GM12878 (cell line): ENCODE measurements at regions not wholly inside any gene's neighbourhood (a gene's known extent, or its start where the extent isn't known, plus 50 kb on each side); places are given as distances from the start of the nearest gene placed in this dataset.

Experiments used
- ATAC-seq: fragments of 200-7000 bp; cut with Tn5 transposase; 3 replicates; pipeline ENCODE4 v1.9.1; 2020; ENCODE audit warnings: mild to moderate bottlenecking, moderate library complexity
- BruUV-seq: library from RNA; stranded (reverse); fragments of 400-500 nt; replicated peaks from 2 replicates; lab custom pipeline; 2021; lab: Mats Ljungman, UMichigan
- CTCF ChIA-PET: fragments of 300-600 bp; sonication (Branson Sonifier 250); formaldehyde crosslinking; extraction: SDS; loops from one replicate; lab custom pipeline; 2021; ENCODE audit warnings: inconsistent platforms; lab: Yijun Ruan, JAX
- POLR2A ChIA-PET: fragments of 350-600 bp; formaldehyde crosslinking; extraction: SDS; loops from one replicate; lab custom pipeline; 2021; ENCODE audit warnings: inconsistent platforms; lab: Charles Lee
- RAD21 ChIA-PET: fragments of 300-600 bp; sonication (Branson Sonifier 250); formaldehyde crosslinking; loops from one replicate; lab custom pipeline; 2023; ENCODE audit warnings: antibody characterized with exemption; ENCODE audit not compliant: unreplicated experiment; lab: Charles Lee
- SMC1A ChIA-PET: fragments of 300-600 bp; sonication (Branson Sonifier 250); formaldehyde crosslinking; loops from one replicate; lab custom pipeline; 2023; ENCODE audit not compliant: unreplicated experiment, uncharacterized antibody; lab: Charles Lee
- DNase-seq: peaks from one replicate; pipeline ENCODE4 v3.0.0-alpha.2; 2011; ENCODE audit warnings: low read depth, low spot score
- FAIRE-seq: peaks from 3 replicates; lab custom pipeline; 2011; peaks lifted over from hg19 to GRCh38; lab: Jason Lieb, UNC
- H2AFZ ChIP-seq: 2 replicates; pipeline ENCODE4 v1.6.0; 2011; ENCODE audit warnings: low read depth, low read length, control low read depth; ENCODE audit not compliant: control insufficient read depth
- H3K27ac ChIP-seq: 2 replicates; pipeline ENCODE4 v1.5.1; 2011; ENCODE audit warnings: control low read depth; ENCODE audit not compliant: control insufficient read depth, insufficient read depth
- H3K27me3 ChIP-seq, 2 experiments: replicated peaks in 1 of 2; 2 replicates each; pipeline versions ENCODE4 v1.6.0 to v1.6.1; 2011; ENCODE audit warnings: low read length in 1 of 2; ENCODE audit not compliant: control insufficient read depth in 2 of 2, insufficient read depth in 2 of 2
- H3K36me3 ChIP-seq, 2 experiments: 2 replicates each; pipeline ENCODE4 v1.5.1; 2011; ENCODE audit warnings: low read length in 1 of 2; ENCODE audit not compliant: control insufficient read depth in 2 of 2, insufficient read depth in 2 of 2
- H3K4me1 ChIP-seq: 2 replicates; pipeline ENCODE4 v1.6.1; 2011; ENCODE audit warnings: mild to moderate bottlenecking, low read length, moderate library complexity, mixed read lengths; ENCODE audit not compliant: control insufficient read depth, insufficient read depth
- H3K4me2 ChIP-seq: 2 replicates; pipeline ENCODE4 v1.6.0; 2011; ENCODE audit warnings: control low read depth; ENCODE audit not compliant: control insufficient read depth, insufficient read depth
- H3K4me3 ChIP-seq: fragments of 200-600 bp; sonication (generic); 2 replicates; pipeline ENCODE4 v1.5.1; 2016
- H3K79me2 ChIP-seq: 2 replicates; pipeline ENCODE4 v1.6.0; 2011; ENCODE audit warnings: low read length; ENCODE audit not compliant: control insufficient read depth, insufficient read depth
- H3K9ac ChIP-seq: 2 replicates; pipeline ENCODE4 v1.8.0; 2011; ENCODE audit warnings: low read length, control low read depth, mixed read lengths; ENCODE audit not compliant: control insufficient read depth, insufficient read depth
- H3K9me3 ChIP-seq: replicated peaks from 3 replicates; pipeline ENCODE4 v1.5.1; 2011; ENCODE audit warnings: mild to moderate bottlenecking, low read length; ENCODE audit not compliant: control insufficient read depth, insufficient read depth
- H4K20me1 ChIP-seq: 2 replicates; pipeline ENCODE4 v1.6.0; 2011; ENCODE audit not compliant: control insufficient read depth, insufficient read depth
- GABPA ChIP-seq: IDR thresholded peaks from 2 replicates; pipeline ENCODE4 v1.6.1; 2014; ENCODE audit warnings: antibody characterized with exemption, low read depth, mild to moderate bottlenecking, inconsistent platforms
- SUPT20H ChIP-seq: IDR thresholded peaks from 2 replicates; pipeline ENCODE4 v1.6.1; 2011; ENCODE audit warnings: low read depth, mild to moderate bottlenecking, low read length, moderate library complexity, borderline replicate concordance; ENCODE audit not compliant: control insufficient read depth
- ZBED1 ChIP-seq: IDR thresholded peaks from 2 replicates; pipeline ENCODE4 v1.6.1; 2016; ENCODE audit warnings: borderline replicate concordance
- whole genome bisulfite sequencing: methylation state at CpG from one replicate; pipeline ENCODE4 v1.1.6; 2016; ENCODE audit warnings: low lambda C conversion rate; ENCODE audit not compliant: insufficient replicate concordance, insufficient coverage; ENCODE audit errors: missing lambda C conversion rate; 5-methylcytosine and 5-hydroxymethylcytosine counted together
- in situ Hi-C: fragments of 300-500 bp; cut with MboI; formaldehyde crosslinking; loops from 9 replicates; pipeline ENCODE4 v1.14.3; 2018; ENCODE audit warnings: mixed read lengths
- intact Hi-C: fragments of 100-400 bp; cut with micrococcal nuclease; formaldehyde crosslinking; loops from one replicate; pipeline ENCODE4 v1.14.2; 2022; ENCODE audit not compliant: unreplicated experiment
- TF ChIP-seq, protein P1 (sequence below): fragments of 450-650 bp; formaldehyde crosslinking; IDR thresholded peaks from 2 replicates; pipeline ENCODE4 v1.4.0; 2020; ENCODE audit warnings: mild to moderate bottlenecking, moderate library complexity

DNA sequence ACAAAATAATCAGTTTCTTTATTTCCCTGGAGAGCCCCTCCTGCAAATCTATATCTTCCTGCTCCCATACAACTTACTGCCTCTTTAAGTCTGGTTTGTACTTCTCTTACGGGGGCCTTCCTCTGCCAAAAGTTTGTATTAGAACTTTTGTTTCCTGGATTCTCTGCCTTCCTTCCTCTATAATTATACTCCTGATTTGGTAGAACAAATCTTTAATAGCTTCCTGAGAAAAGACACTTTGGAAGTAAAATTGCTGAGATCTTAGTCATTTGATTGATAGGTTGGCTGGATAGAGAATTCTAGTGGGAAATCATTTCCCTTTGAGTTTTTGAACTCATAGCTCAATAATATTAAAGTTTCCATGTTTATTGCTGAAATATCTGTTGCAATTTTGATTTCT lies 499.2 kb downstream of the RAB38 start (continued):
- TF ChIP-seq, protein P1, sequence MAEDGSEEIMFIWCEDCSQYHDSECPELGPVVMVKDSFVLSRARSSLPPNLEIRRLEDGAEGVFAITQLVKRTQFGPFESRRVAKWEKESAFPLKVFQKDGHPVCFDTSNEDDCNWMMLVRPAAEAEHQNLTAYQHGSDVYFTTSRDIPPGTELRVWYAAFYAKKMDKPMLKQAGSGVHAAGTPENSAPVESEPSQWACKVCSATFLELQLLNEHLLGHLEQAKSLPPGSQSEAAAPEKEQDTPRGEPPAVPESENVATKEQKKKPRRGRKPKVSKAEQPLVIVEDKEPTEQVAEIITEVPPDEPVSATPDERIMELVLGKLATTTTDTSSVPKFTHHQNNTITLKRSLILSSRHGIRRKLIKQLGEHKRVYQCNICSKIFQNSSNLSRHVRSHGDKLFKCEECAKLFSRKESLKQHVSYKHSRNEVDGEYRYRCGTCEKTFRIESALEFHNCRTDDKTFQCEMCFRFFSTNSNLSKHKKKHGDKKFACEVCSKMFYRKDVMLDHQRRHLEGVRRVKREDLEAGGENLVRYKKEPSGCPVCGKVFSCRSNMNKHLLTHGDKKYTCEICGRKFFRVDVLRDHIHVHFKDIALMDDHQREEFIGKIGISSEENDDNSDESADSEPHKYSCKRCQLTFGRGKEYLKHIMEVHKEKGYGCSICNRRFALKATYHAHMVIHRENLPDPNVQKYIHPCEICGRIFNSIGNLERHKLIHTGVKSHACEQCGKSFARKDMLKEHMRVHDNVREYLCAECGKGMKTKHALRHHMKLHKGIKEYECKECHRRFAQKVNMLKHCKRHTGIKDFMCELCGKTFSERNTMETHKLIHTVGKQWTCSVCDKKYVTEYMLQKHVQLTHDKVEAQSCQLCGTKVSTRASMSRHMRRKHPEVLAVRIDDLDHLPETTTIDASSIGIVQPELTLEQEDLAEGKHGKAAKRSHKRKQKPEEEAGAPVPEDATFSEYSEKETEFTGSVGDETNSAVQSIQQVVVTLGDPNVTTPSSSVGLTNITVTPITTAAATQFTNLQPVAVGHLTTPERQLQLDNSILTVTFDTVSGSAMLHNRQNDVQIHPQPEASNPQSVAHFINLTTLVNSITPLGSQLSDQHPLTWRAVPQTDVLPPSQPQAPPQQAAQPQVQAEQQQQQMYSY, result no peak
- TF ChIP-seq ZBED1 (no peak), GABPA (no peak)
- TF ChIP-seq, all 136 proteins: peak for 0

DNA sequence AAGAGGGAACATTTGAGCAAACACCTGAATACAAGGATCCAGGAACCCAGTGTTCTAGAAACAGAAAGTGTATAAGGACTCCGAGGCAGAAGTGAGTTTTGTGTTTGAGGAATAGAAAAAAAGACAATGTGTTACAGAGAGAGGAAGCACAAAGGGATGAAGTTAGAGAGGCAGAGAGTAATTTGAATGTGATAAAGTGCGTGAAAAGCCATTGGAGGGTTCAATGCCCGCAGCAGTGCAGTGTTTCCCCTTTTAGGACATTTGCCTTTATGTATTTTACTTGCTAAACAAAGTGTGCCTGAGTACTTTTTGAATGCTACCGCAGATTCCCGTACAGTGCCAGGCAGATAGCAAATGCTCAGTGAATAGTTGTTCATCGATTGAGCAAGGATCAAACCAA lies 508.5 kb downstream of the RAB38 start:
- ChIA-PET RAD21 (no interaction called here), CTCF (no interaction called here), POLR2A (no interaction called here), SMC1A (no interaction called here)
- no peaks in the 10 kb centered on the region for H3K36me3 ChIP-seq
- no peaks in the 10 kb centered on the region for H3K9me3 ChIP-seq
- no peak overlapping the region for H2AFZ ChIP-seq
- H4K20me1 ChIP-seq, result no peaks in the 10 kb centered on the region
- no peak overlapping the region for H3K4me3 ChIP-seq
- no peak for TF ChIP-seq SUPT20H
- BruUV-seq, result no TSS peak
- no peak for ATAC-seq
- intact Hi-C loops, result no loop called here
- no peaks in the 10 kb centered on the region for H3K4me1 ChIP-seq
- H3K79me2 ChIP-seq, result no peaks in the 10 kb centered on the region
- no peak for FAIRE-seq
- DNase-seq, result no peak
- in situ Hi-C loops, result no loop called here
- H3K27ac ChIP-seq, result no peak overlapping the region
- H3K27me3 ChIP-seq, result 0 out of 4 replicates have a peak, but pooled peaks cover 0 to 2% of the 10 kb centered on the region in 2 experiments
- 9% methylated on average over 6 of the region's 6 CpGs for WGBS
- H3K9ac ChIP-seq, result no peak overlapping the region
- H3K4me2 ChIP-seq, result no peak overlapping the region
